ENCODE measurements at regions not wholly inside any gene's neighbourhood (a gene's known extent, or its start where the extent isn't known, plus 50 kb on each side); places are given as distances from the start of the nearest gene placed in this dataset.

GRCh38 chr10:4067531-4067930, 282.5 kb upstream of the KLF6 start:
- TF ChIP-seq, protein P1, sequence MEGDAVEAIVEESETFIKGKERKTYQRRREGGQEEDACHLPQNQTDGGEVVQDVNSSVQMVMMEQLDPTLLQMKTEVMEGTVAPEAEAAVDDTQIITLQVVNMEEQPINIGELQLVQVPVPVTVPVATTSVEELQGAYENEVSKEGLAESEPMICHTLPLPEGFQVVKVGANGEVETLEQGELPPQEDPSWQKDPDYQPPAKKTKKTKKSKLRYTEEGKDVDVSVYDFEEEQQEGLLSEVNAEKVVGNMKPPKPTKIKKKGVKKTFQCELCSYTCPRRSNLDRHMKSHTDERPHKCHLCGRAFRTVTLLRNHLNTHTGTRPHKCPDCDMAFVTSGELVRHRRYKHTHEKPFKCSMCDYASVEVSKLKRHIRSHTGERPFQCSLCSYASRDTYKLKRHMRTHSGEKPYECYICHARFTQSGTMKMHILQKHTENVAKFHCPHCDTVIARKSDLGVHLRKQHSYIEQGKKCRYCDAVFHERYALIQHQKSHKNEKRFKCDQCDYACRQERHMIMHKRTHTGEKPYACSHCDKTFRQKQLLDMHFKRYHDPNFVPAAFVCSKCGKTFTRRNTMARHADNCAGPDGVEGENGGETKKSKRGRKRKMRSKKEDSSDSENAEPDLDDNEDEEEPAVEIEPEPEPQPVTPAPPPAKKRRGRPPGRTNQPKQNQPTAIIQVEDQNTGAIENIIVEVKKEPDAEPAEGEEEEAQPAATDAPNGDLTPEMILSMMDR (conservative IDR thresholded peaks at IDR 0.05; ENCODE audit: low read depth, low read length), result no peak
- no peak for TF ChIP-seq EZH2 (IDR thresholded peaks at IDR 0.05; ENCODE audit: low read length, unreplicated experiment)
- TF ChIP-seq EZH2phosphoT487 (IDR thresholded peaks at IDR 0.05; ENCODE audit: borderline replicate concordance, low read length), result no peak

All from PC-3 (cell line).